H9 (cell line): ENCODE measurements at regions not wholly inside any gene's neighbourhood (a gene's known extent, or its start where the extent isn't known, plus 50 kb on each side); places are given as distances from the start of the nearest gene placed in this dataset.

ENCODE experiments used
- DNase-seq: peaks from one replicate; pipeline ENCODE4 v3.0.0-alpha.2; 2017
- H2AFZ ChIP-seq: one replicate; pipeline ENCODE4 v1.6.1; 2013; ENCODE audit warnings: mild to moderate bottlenecking, low read length, control low read depth, moderate library complexity
- H2AK5ac ChIP-seq: 2 replicates; pipeline ENCODE4 v1.6.1; 2013; ENCODE audit warnings: low read length, control low read depth, mixed read lengths; ENCODE audit not compliant: insufficient read length
- H2BK120ac ChIP-seq: one replicate; pipeline ENCODE4 v1.6.1; 2013; ENCODE audit warnings: low read depth, mild to moderate bottlenecking, low read length, control low read depth, inconsistent platforms; ENCODE audit not compliant: poor library complexity, severe bottlenecking
- H2BK12ac ChIP-seq: 2 replicates; pipeline ENCODE4 v1.6.1; 2013; ENCODE audit warnings: low read length, control low read depth, mixed read lengths, low read depth; ENCODE audit not compliant: insufficient read length
- H2BK15ac ChIP-seq: 2 replicates; pipeline ENCODE4 v1.6.1; 2013; ENCODE audit warnings: low read depth, low read length, control low read depth
- H2BK20ac ChIP-seq: one replicate; pipeline ENCODE4 v1.6.1; 2013; ENCODE audit warnings: low read depth, mild to moderate bottlenecking, low read length, control low read depth, inconsistent platforms; ENCODE audit not compliant: poor library complexity, severe bottlenecking
- H2BK5ac ChIP-seq: 2 replicates; pipeline ENCODE4 v1.6.1; 2013; ENCODE audit warnings: low read length, control low read depth, mixed read lengths; ENCODE audit not compliant: insufficient read length
- H3K14ac ChIP-seq: 2 replicates; pipeline ENCODE4 v1.6.1; 2013; ENCODE audit warnings: low read length, control low read depth; ENCODE audit not compliant: insufficient read depth
- H3K18ac ChIP-seq: 2 replicates; pipeline ENCODE4 v1.6.1; 2013; ENCODE audit warnings: low read depth, mild to moderate bottlenecking, mixed read lengths, low read length, control low read depth; ENCODE audit not compliant: insufficient read length
- H3K23ac ChIP-seq: 2 replicates; pipeline ENCODE4 v1.6.1; 2013; ENCODE audit warnings: low read length, control low read depth, mixed read lengths, low read depth; ENCODE audit not compliant: insufficient read length
- H3K23me2 ChIP-seq: 2 replicates; pipeline ENCODE4 v1.6.1; 2013; ENCODE audit warnings: low read depth, mild to moderate bottlenecking, mixed read lengths, low read length, control low read depth; ENCODE audit not compliant: insufficient read length, poor library complexity, severe bottlenecking
- H3K27ac ChIP-seq: 2 replicates; pipeline ENCODE4 v1.5.1; 2013; ENCODE audit warnings: low read length, control low read depth, mixed read lengths, low read depth; ENCODE audit not compliant: insufficient read length
- H3K27me3 ChIP-seq: 2 replicates; pipeline ENCODE4 v1.6.1; 2013; ENCODE audit warnings: low read length, control low read depth, inconsistent platforms; ENCODE audit not compliant: insufficient read depth
- H3K4ac ChIP-seq: 2 replicates; pipeline ENCODE4 v1.6.1; 2013; ENCODE audit warnings: low read depth, mild to moderate bottlenecking, control low read depth, inconsistent platforms, low read length, moderate library complexity
- H3K4me1 ChIP-seq: 2 replicates; pipeline ENCODE4 v1.6.1; 2013; ENCODE audit warnings: low read length, control low read depth, inconsistent platforms; ENCODE audit not compliant: insufficient read depth
- H3K4me2 ChIP-seq: 2 replicates; pipeline ENCODE4 v1.6.1; 2013; ENCODE audit warnings: low read length, control low read depth, mixed read lengths; ENCODE audit not compliant: insufficient read length, insufficient read depth
- H3K56ac ChIP-seq: 2 replicates; pipeline ENCODE4 v1.6.1; 2013; ENCODE audit warnings: low read depth, mild to moderate bottlenecking, mixed read lengths, low read length, control low read depth; ENCODE audit not compliant: insufficient read length
- H3K79me1 ChIP-seq: 2 replicates; pipeline ENCODE4 v1.6.1; 2013; ENCODE audit warnings: low read depth, mild to moderate bottlenecking, moderate library complexity, low read length, control low read depth, inconsistent platforms; ENCODE audit not compliant: insufficient read depth, poor library complexity, severe bottlenecking
- H3K79me2 ChIP-seq: 2 replicates; pipeline ENCODE4 v1.6.1; 2013; ENCODE audit warnings: low read length, control low read depth, inconsistent platforms; ENCODE audit not compliant: insufficient read depth
- H3K9ac ChIP-seq: 2 replicates; pipeline ENCODE4 v1.6.1; 2013; ENCODE audit warnings: low read length, control low read depth, mixed read lengths; ENCODE audit not compliant: insufficient read length; ENCODE audit errors: extremely low read depth
- H3K9me3 ChIP-seq: one replicate; pipeline ENCODE4 v1.6.1; 2013; ENCODE audit warnings: low read depth, low read length, inconsistent platforms; ENCODE audit not compliant: control insufficient read depth
- H3T11ph ChIP-seq: one replicate; pipeline ENCODE4 v1.6.1; 2013; ENCODE audit warnings: mild to moderate bottlenecking, low read length, control low read depth, inconsistent platforms
- H4K20me1 ChIP-seq: one replicate; pipeline ENCODE4 v1.6.1; 2013; ENCODE audit not compliant: control insufficient read depth, insufficient read length, insufficient read depth
- H4K5ac ChIP-seq: 2 replicates; pipeline ENCODE4 v1.6.1; 2013; ENCODE audit warnings: low read depth, mild to moderate bottlenecking, mixed read lengths, low read length, control low read depth; ENCODE audit not compliant: insufficient read length
- H4K8ac ChIP-seq: replicated peaks from 2 replicates; pipeline ENCODE4 v1.6.1; 2013; ENCODE audit warnings: low read length, control low read depth, mixed read lengths, low read depth; ENCODE audit not compliant: insufficient read length
- H4K91ac ChIP-seq: 2 replicates; pipeline ENCODE4 v1.6.1; 2013; ENCODE audit warnings: low read depth, mild to moderate bottlenecking, moderate library complexity, mixed read lengths, low read length, control low read depth; ENCODE audit not compliant: insufficient read length
- H3K27ac Mint-ChIP-seq, 3 experiments: 2 replicates in 2 of 3; 3 replicates in 1 of 3; pipeline ENCODE4 v1.8.0; 2020 to 2021; ENCODE audit warnings: mixed read lengths in 3 of 3, mild to moderate bottlenecking in 1 of 3, moderate library complexity in 1 of 3
- H3K27me3 Mint-ChIP-seq: 2 replicates; pipeline ENCODE4 v1.8.0; 2021; ENCODE audit warnings: low read depth, mild to moderate bottlenecking, moderate library complexity, mixed read lengths
- H3K36me3 Mint-ChIP-seq, 3 experiments: 2 replicates in 2 of 3; 3 replicates in 1 of 3; pipeline ENCODE4 v1.8.0; 2020 to 2021; ENCODE audit warnings: low read depth in 3 of 3, mixed read lengths in 3 of 3; ENCODE audit not compliant: insufficient read depth in 1 of 3
- H3K4me1 Mint-ChIP-seq, 2 experiments: 2 replicates each; pipeline ENCODE4 v1.8.0; 2020; ENCODE audit warnings: mixed read lengths in 2 of 2
- H3K4me3 Mint-ChIP-seq, 2 experiments: 2 replicates in 1 of 2; 3 replicates in 1 of 2; pipeline ENCODE4 v1.8.0; 2020 to 2021; ENCODE audit warnings: mild to moderate bottlenecking in 2 of 2, mixed read lengths in 2 of 2, moderate library complexity in 1 of 2
- H3K9me3 Mint-ChIP-seq, 2 experiments: 2 replicates in 1 of 2; 3 replicates in 1 of 2; pipeline ENCODE4 v1.8.0; 2020; ENCODE audit warnings: mild to moderate bottlenecking in 2 of 2, mixed read lengths in 2 of 2, moderate library complexity in 1 of 2
- WGBS: extraction: QIAGEN DNeasy Blood & Tissue Kit; methylation state at CpG from one replicate; pipeline ENCODE4 v1.1.7; 2013; ENCODE audit warnings: missing lambda C conversion rate, low lambda C conversion rate, mixed read lengths; ENCODE audit not compliant: insufficient read length; ENCODE audit errors: extremely low coverage; 5-methylcytosine and 5-hydroxymethylcytosine counted together
- TF ChIP-seq, protein P1 (sequence below): fragments of 200-600 bp; sonication (generic); conservative IDR thresholded peaks from 3 replicates; pipeline ENCODE4 v1.8.0; 2021; ENCODE audit warnings: antibody characterized with exemption, mild to moderate bottlenecking

DNA sequence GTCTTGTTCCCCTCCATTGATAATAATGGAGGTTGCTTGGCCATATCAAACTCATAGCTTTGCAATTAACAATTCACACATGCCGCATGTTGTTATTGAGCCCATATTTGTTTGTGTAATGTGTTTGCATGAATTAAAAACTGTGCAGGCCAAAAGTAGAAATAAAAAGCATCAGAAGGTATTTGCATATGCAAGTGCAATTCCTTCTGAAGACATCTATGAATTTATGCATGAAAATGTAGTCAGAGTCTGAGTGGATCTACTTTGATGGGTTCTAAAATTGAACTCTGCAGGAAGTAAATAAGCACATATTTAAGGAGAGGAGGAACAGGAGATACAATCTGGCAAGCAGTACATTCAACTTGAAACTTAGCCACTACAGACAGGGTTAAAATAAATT is 1004.6 kb upstream of the WWC1 start:
- no peak overlapping the region for H3K27ac ChIP-seq
- TF ChIP-seq, protein P1, sequence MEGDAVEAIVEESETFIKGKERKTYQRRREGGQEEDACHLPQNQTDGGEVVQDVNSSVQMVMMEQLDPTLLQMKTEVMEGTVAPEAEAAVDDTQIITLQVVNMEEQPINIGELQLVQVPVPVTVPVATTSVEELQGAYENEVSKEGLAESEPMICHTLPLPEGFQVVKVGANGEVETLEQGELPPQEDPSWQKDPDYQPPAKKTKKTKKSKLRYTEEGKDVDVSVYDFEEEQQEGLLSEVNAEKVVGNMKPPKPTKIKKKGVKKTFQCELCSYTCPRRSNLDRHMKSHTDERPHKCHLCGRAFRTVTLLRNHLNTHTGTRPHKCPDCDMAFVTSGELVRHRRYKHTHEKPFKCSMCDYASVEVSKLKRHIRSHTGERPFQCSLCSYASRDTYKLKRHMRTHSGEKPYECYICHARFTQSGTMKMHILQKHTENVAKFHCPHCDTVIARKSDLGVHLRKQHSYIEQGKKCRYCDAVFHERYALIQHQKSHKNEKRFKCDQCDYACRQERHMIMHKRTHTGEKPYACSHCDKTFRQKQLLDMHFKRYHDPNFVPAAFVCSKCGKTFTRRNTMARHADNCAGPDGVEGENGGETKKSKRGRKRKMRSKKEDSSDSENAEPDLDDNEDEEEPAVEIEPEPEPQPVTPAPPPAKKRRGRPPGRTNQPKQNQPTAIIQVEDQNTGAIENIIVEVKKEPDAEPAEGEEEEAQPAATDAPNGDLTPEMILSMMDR, result no peak
- H3K79me2 ChIP-seq, result no peaks in the 10 kb centered on the region
- no peak overlapping the region for H4K5ac ChIP-seq
- no peak overlapping the region for H3K14ac ChIP-seq
- Mint-ChIP-seq H3K27me3 (no peaks in the 10 kb centered on the region), H3K27ac (no peak overlapping the region), H3K4me1 (peaks cover 13% of the 10 kb centered on the region in 2 experiments), H3K4me3 (no peak overlapping the region), H3K36me3 (peaks cover 0 to 3% (median 2%) of the 10 kb centered on the region in 3 experiments; a peak in 4 of 7 replicates), H3K9me3 (peaks cover 0 to 3% of the 10 kb centered on the region in 2 experiments; a peak in 3 of 5 replicates)
- H3K9ac ChIP-seq, result no peak overlapping the region
- no peaks in the 10 kb centered on the region for H4K20me1 ChIP-seq
- no peak for DNase-seq
- no CpG with 5 or more reads among the region's 1 CpG for WGBS
- no peak overlapping the region for H3K23ac ChIP-seq
- H2BK20ac ChIP-seq, result no peak overlapping the region
- H3K18ac ChIP-seq, result no peak overlapping the region
- H3K4me1 ChIP-seq, result no peaks in the 10 kb centered on the region
- no peak overlapping the region for H3K56ac ChIP-seq
- H2AK5ac ChIP-seq, result no peak overlapping the region
- no peak overlapping the region for H4K8ac ChIP-seq
- H2AFZ ChIP-seq, result no peak overlapping the region
- H3K9me3 ChIP-seq, result no peaks in the 10 kb centered on the region
- no peak overlapping the region for H3T11ph ChIP-seq
- no peak overlapping the region for H3K4me2 ChIP-seq
- no peak overlapping the region for H2BK5ac ChIP-seq
- no peak overlapping the region for H4K91ac ChIP-seq
- H3K23me2 ChIP-seq, result no peaks in the 10 kb centered on the region
- H3K79me1 ChIP-seq, result no peaks in the 10 kb centered on the region
- no peaks in the 10 kb centered on the region for H3K27me3 ChIP-seq
- H2BK15ac ChIP-seq, result no peak overlapping the region
- H2BK12ac ChIP-seq, result no peak overlapping the region
- H2BK120ac ChIP-seq, result no peak overlapping the region
- no peak overlapping the region for H3K4ac ChIP-seq
